HEK293T (cell line): ENCODE measurements at regions not wholly inside any gene's neighbourhood (a gene's known extent, or its start where the extent isn't known, plus 50 kb on each side); places are given as distances from the start of the nearest gene placed in this dataset.

Experiments
- BHLHE40 ChIP-seq: fragments of 450-650 bp; IDR thresholded peaks from 2 replicates; pipeline ENCODE4 v1.6.1; 2016; ENCODE audit warnings: mild to moderate bottlenecking, moderate library complexity, borderline replicate concordance
- FOXA1 ChIP-seq: fragments of 450-650 bp; IDR thresholded peaks from 2 replicates; pipeline ENCODE4 v1.6.1; 2016; ENCODE audit warnings: mild to moderate bottlenecking
- SP1 ChIP-seq: fragments of 450-650 bp; IDR thresholded peaks from 2 replicates; pipeline ENCODE4 v1.6.1; 2017
- TARDBP ChIP-seq: fragments of 450-650 bp; IDR thresholded peaks from 2 replicates; pipeline ENCODE4 v1.6.1; 2016

DNA sequence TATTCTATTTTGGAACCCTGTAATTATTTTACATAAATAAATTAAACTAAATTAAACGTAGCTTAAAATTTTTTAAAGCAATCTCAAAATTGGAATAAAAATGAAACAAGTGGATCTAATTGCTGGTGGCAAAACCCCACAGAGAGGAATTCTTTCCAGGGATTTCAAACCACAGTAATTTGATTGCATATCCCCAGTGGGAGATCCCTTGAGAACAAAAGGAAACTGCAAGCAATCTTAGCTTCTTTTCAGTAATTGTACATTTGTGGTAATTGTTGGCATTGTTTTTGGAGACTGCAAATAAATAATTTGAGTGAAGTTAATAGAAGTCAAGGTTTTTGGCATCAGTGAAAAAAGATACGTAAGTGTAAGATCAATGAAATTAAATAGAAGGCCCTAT lies 58.7 kb upstream of the MYCN start:
- TF ChIP-seq BHLHE40 (no peak), TARDBP (no peak), FOXA1 (no peak), SP1 (no peak)
